Activated naive CD4-positive, alpha-beta T cell treated with anti-CD3 and anti-CD28 coated beads, Interleukin-2, amount 50 U/mL, for 72 hours (primary cell): ENCODE measurements at regions not wholly inside any gene's neighbourhood (a gene's known extent, or its start where the extent isn't known, plus 50 kb on each side); places are given as distances from the start of the nearest gene placed in this dataset.

Experiments used
- ATAC-seq, 2 donors: fragments of 150-1000 bp; cut with Tn5 transposase; 2 replicates each; pipeline ENCODE4 v1.10.0; 2021; ENCODE audit warnings: mild to moderate bottlenecking in 2 of 2, moderate library complexity in 2 of 2
- DNase-seq, 2 donors: peaks; one replicate each; pipeline ENCODE4 v3.0.0; 2021 to 2022; ENCODE audit warnings: low spot score in 2 of 2
- H3K27ac Mint-ChIP-seq, 2 donors: one replicate each; pipeline ENCODE4 v1.8.0; 2022; ENCODE audit warnings: mild to moderate bottlenecking in 2 of 2, mixed read lengths in 2 of 2
- H3K36me3 Mint-ChIP-seq, 2 donors: one replicate each; pipeline ENCODE4 v1.8.0; 2022; ENCODE audit warnings: mixed read lengths in 2 of 2
- H3K9me3 Mint-ChIP-seq, 2 donors: one replicate each; pipeline ENCODE4 v1.8.0; 2022; ENCODE audit warnings: mixed read lengths in 2 of 2

GRCh38 chr15:93384886-93385285 lies 295.9 kb upstream of the RGMA start:
- H3K36me3 Mint-ChIP-seq, result no peaks in the 10 kb centered on the region
- H3K27ac Mint-ChIP-seq, result no peak overlapping the region
- DNase-seq (no peak), ATAC-seq (no peak)
- no peaks in the 10 kb centered on the region for H3K9me3 Mint-ChIP-seq

- no peak for DNase-seq
- no peaks in the 10 kb centered on the region for H3K9me3 Mint-ChIP-seq
- no peak for ATAC-seq
- no peak overlapping the region for H3K27ac Mint-ChIP-seq
- H3K36me3 Mint-ChIP-seq, result no peaks in the 10 kb centered on the region
These were observed 293.3 kb upstream of the RGMA start for GRCh38 chr15:93382200-93382820.

GRCh38 chr15:93378558-93378957 lies 289.5 kb upstream of the RGMA start:
- Mint-ChIP-seq H3K9me3 (no peaks in the 10 kb centered on the region), H3K27ac (no peak overlapping the region), H3K36me3 (no peaks in the 10 kb centered on the region)
- ATAC-seq, result no peak
- DNase-seq, result no peak

- DNase-seq, result no peak
- Mint-ChIP-seq H3K36me3 (no peaks in the 10 kb centered on the region), H3K9me3 (no peaks in the 10 kb centered on the region), H3K27ac (no peak overlapping the region)
- ATAC-seq, result no peak
These were observed 283.8 kb upstream of the RGMA start for GRCh38 chr15:93372865-93373223.

GRCh38 chr15:93372208-93372864 lies 283.3 kb upstream of the RGMA start:
- Mint-ChIP-seq H3K27ac (no peak overlapping the region), H3K36me3 (no peaks in the 10 kb centered on the region), H3K9me3 (no peaks in the 10 kb centered on the region)
- DNase-seq (no peak), ATAC-seq (no peak)

GRCh38 chr15:93366387-93367100 lies 277.5 kb upstream of the RGMA start:
- H3K36me3 Mint-ChIP-seq, result no peaks in the 10 kb centered on the region
- ATAC-seq, result no peak
- no peak for DNase-seq
- no peak overlapping the region for H3K27ac Mint-ChIP-seq
- H3K9me3 Mint-ChIP-seq, result no peaks in the 10 kb centered on the region

- ATAC-seq (no peak), DNase-seq (no peak)
- H3K36me3 Mint-ChIP-seq, result no peaks in the 10 kb centered on the region
- H3K27ac Mint-ChIP-seq, result no peak overlapping the region
- H3K9me3 Mint-ChIP-seq, result no peaks in the 10 kb centered on the region
These were observed 273.8 kb upstream of the RGMA start for GRCh38 chr15:93362821-93363220.

GRCh38 chr15:93362203-93362602 lies 273.2 kb upstream of the RGMA start:
- ATAC-seq (no peak), DNase-seq (no peak)
- Mint-ChIP-seq H3K9me3 (no peaks in the 10 kb centered on the region), H3K27ac (no peak overlapping the region), H3K36me3 (no peaks in the 10 kb centered on the region)

GRCh38 chr15:93361703-93362102 lies 272.7 kb upstream of the RGMA start:
- ATAC-seq, result no peak

GRCh38 chr15:93360976-93361375 lies 272.0 kb upstream of the RGMA start:
- H3K27ac Mint-ChIP-seq, result no peak overlapping the region
- no peaks in the 10 kb centered on the region for H3K36me3 Mint-ChIP-seq
- no peaks in the 10 kb centered on the region for H3K9me3 Mint-ChIP-seq
- ATAC-seq (no peak), DNase-seq (no peak)

More at GRCh38 chr15:93361703-93362102, 272.7 kb upstream of the RGMA start:
- no peak overlapping the region for H3K27ac Mint-ChIP-seq
- H3K36me3 Mint-ChIP-seq, result no peaks in the 10 kb centered on the region
- no peaks in the 10 kb centered on the region for H3K9me3 Mint-ChIP-seq
- no peak for DNase-seq

- peaks cover 0 to under 1% of the 10 kb centered on the region in 2 donors for H3K9me3 Mint-ChIP-seq
- no peak overlapping the region for H3K27ac Mint-ChIP-seq
- DNase-seq (no peak), ATAC-seq (no peak)
- H3K36me3 Mint-ChIP-seq, result no peaks in the 10 kb centered on the region
These were observed 271.3 kb upstream of the RGMA start for GRCh38 chr15:93360318-93360717.

- Mint-ChIP-seq H3K36me3 (no peaks in the 10 kb centered on the region), H3K27ac (no peak overlapping the region), H3K9me3 (peaks cover 0 to 4% of the 10 kb centered on the region in 2 donors)
- ATAC-seq (no peak), DNase-seq (no peak)
These were observed 270.6 kb upstream of the RGMA start for GRCh38 chr15:93359425-93360131.

- Mint-ChIP-seq H3K9me3 (peaks cover 0 to 4% of the 10 kb centered on the region in 2 donors), H3K27ac (no peak overlapping the region), H3K36me3 (no peaks in the 10 kb centered on the region)
- DNase-seq (no peak), ATAC-seq (no peak)
These were observed 270.0 kb upstream of the RGMA start for GRCh38 chr15:93359060-93359408.

- DNase-seq, result no peak
- ATAC-seq, result no peak
- Mint-ChIP-seq H3K9me3 (peaks cover 0 to 4% of the 10 kb centered on the region in 2 donors), H3K36me3 (no peaks in the 10 kb centered on the region), H3K27ac (no peak overlapping the region)
These were observed 269.4 kb upstream of the RGMA start for GRCh38 chr15:93358166-93359059.

GRCh38 chr15:93348711-93349545 lies 259.9 kb upstream of the RGMA start:
- no peak overlapping the region for H3K27ac Mint-ChIP-seq
- DNase-seq (no peak), ATAC-seq (no peak)
- no peaks in the 10 kb centered on the region for H3K36me3 Mint-ChIP-seq
- no peaks in the 10 kb centered on the region for H3K9me3 Mint-ChIP-seq

- DNase-seq, result no peak
- Mint-ChIP-seq H3K9me3 (no peaks in the 10 kb centered on the region), H3K36me3 (no peaks in the 10 kb centered on the region), H3K27ac (no peak overlapping the region)
- ATAC-seq, result no peak
These were observed 259.0 kb upstream of the RGMA start for GRCh38 chr15:93347986-93348385.
